GM21526 (cell line): ENCODE measurements at regions not wholly inside any gene's neighbourhood (a gene's known extent, or its start where the extent isn't known, plus 50 kb on each side); places are given as distances from the start of the nearest gene placed in this dataset.
"Not testable (repeated sequence)": the region's sequence is repeated elsewhere in the genome, so short reads cannot be mapped to it uniquely, and the experiment has no call there.

ENCODE experiments used
- ATAC-seq: cut with Tn5 transposase; IDR thresholded peaks from one replicate; pipeline ENCODE4 v1.9.1; 2021; ENCODE audit warnings: moderate library complexity; ENCODE audit not compliant: unreplicated experiment, low FRiP score

DNA sequence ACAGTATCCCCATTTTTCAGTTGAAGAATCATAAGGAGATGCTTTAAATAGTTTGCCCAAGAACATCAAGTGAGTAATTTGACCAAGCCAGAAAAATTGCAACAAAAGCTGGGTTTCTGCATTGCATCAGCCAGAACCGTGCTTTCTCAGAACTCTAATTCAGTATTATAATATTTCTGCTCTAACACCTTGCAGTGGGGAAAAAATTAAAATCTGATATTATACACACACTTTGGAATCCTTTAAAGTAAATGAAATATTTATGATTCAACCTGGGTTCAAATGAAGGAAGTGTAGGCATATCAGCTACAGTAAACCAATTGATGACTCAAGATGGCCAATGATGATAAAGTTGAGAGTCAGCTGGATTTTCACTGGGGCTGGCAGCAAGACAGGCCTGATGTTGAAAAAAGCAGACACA, 387.6 kb upstream of the ZFP42 start:
- ATAC-seq, result no peak

DNA sequence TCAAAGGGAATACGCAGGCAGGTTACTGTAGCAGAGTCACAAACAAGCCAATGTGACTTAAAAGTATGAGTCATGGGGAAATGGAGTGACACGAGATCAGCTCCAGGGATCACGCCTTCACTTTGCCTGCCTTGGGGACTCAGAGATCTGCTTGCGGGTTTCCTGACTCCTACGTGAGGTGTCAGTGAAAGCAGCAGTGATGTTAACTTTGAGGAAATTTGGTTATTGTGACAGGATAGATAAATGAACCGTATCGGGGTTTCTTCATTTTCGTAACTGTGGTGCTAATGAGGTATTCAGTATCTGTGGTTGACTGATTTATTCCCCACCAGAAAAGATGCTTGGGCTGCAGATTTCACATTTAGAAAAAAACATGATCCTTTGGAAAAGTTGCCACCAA, 383.3 kb upstream of the ZFP42 start:
- no peak for ATAC-seq

DNA sequence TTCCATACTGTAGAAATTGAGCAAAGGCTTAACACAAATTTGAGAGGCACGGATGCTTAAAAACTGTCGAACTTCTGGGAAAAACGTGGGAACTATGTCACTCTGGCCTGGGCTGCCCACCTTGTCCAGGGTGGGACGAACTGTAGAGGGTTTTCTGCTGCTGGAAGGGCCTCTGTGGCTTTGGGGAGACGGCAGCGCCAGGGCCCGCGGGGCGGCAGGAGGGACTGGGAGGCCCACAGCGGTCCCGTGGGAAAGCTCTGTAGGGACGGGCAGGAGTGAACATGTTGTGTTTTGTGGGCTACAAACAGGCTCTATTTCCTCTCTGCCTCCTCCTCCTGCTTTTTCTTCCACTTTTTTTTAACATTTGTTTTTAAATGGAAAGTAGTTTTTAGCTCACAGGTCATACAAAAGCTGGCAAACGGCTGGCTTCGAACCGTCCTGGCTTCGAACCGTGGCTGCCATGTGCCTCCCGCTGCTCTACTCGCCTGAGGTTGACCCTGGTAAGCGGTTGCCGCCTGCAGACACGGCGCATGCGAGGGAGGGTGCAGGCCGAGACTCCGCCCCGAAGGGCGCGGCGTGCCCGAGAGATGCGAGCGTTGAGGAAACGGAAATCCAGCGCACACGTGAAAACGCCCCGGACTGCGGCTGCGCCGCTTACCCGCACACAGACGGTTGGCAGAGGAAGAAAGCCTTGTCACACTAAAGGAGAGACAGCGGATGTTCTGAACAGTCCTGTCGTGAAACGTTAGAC, 382.3 kb upstream of the ZFP42 start:
- ATAC-seq, result no peak

DNA sequence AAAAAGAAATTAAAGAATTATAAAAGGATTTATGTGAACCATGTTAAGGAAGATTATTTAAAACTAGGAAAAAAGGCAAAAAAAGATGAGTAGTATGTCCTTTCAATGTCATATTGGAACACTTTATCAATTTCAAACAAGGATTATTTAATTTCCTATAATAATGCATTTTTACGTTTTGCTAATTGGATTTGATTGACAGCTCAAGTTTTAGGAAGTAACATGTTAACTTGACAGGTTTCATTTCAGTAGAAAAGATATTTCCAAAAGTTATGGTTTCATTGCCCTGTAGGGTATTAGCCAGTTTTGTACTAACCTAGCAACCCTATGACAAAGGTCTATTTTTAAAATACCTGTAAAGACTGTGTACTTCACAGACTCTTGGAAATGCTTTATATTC, 379.6 kb upstream of the ZFP42 start:
- no peak for ATAC-seq

DNA sequence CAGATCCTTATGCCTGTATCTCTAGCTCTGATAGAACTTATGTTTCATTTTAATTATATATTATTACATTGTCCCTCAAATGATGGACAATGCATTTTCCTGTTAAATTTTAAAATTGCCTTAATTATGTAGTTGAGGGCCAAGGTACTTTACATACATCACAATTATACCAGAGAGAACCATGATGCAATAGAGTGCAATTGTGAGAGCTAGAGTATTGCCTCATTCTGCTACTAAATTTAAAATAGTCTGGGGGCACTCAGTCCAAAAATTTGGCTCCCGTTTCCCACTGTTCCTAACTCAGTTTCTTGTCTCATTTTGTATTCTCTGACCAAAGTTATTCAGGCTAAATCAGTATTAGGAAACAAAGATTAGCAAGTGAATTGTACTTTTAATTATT, 378.5 kb upstream of the ZFP42 start:
- ATAC-seq, result no peak

DNA sequence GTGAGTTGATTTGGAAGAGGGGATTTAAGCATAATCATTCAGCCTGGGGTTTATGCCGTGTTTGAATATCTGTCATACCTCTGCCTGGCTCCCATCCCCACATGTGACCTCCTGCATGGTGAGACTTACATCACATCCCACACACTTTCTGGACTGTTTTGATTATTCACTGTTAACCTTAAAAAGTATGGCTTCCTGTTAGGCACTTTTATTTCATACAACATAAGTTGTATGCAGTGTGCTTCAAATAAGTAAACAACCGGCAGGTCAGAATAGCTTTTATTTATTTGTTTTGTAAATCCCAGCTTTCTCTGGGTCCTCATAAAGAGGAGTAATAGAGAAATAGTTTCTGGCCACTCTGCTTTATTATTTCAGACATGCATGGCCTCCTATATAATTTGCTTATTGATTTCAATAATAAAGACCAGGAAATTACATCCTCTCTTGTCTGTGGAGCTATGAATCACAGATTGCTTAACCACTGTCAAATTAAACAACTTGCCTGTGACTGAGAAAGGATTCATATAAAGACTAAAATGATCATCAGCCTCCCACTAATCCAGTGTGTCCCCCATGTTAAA, 376.8 kb upstream of the ZFP42 start:
- no peak for ATAC-seq

DNA sequence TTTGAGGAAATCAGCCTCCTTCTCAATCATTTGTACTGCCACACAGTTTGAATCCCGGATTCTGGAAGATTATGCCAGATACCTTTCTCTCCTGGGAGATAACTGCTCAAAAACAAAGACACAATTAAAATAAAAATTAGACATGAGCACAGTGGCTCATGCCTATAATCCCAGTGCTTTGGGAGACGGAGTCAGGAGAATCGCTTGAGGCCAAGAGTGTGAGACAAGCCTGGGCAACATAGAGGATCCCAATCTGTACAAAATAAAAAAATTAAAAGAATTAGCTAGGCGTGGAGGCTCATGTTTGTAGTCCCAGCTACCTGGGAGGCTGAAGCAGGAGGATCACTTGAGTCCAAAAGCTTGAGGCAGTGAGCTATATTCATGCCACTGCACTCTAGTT, 376.3 kb upstream of the ZFP42 start:
- ATAC-seq, result no peak

DNA sequence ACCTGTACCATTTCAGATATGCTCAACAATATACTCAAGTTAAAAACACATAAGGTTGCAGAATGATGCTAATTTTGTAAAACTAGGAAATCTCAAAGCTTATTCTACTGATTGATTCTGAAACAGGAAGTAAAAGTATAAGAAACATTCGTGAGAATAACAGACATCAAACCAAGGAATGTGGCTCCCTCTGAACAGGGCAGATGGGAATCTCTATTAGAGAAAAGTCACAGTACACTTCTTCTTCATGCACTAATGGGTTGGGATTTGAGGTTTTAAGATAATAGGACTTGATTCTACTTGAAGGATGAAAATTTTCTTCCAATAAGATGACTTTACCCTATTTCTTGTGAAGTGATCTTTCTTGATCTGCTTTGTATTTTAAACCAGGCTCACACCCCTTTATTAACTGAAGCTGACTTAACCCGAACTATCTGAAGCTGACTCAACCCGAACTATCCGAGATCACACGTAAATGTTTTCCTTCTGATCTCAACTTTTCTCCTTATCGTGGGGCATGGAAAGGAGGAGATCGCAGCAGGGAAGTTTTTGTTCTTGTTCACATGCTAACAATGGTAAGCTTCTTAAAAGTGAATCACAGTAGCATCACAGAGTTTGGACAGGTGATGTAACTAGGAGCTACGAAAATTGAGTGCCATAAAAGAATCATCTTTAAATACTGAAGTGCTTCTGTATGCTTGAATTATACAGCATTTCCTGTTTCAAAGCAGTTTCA, 363.1 kb upstream of the ZFP42 start:
- ATAC-seq, result no peak

DNA sequence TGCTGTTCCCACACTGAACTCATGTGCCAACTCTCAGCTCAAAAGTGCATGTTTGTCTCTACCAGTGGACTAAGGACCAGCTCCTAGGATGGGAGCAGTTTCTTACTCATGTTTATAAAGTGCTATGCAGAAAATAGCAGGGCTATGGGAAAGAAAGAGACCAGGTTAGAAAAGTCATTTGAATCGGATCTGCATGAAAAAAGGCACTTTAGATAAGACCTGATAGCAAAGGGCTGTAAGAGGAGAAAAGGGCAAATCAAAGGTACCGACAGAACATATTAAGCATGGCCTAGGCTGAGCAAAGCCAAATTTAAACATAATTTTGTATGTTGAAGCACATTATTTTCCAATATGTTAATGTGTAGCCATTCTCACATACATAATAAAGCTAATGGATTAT, 362.3 kb upstream of the ZFP42 start:
- no peak for ATAC-seq

DNA sequence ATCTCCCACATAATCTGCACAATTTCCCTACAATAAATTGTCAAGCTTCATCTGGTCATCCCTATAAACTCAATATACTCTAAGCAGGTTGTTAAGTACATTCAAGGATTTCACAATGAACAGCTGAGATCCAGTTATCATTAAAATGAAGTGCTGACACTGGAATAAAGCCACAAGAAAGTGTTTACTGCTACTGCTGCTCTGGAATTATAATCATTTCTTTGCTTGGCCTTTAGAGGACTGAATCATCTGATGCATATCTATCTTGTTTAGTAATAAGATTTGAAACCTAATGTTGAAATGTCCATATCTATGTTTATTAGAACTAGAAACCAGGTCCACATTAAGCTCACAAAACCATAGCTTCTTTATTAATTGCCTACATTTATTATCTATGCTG, 338.6 kb upstream of the ZFP42 start:
- no peak for ATAC-seq

DNA sequence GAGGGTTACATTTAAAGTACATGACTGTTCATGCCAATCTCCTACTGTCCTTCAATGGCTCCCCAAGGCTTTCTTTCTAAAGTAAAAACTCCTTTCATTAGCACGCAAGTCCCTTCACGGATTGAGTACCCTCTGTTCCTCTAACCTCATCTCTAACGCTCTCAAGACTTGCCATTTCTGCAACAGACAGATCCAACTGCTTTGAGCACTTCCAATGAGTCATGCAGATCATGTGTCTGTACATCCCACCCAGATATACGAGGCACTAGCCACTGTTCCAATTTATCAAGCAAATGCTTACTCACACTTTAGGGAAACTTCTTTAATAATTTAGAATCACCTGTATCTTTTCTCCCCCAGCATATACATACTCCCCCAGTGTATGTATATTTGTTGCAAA, 332.5 kb upstream of the ZFP42 start:
- no peak for ATAC-seq

DNA sequence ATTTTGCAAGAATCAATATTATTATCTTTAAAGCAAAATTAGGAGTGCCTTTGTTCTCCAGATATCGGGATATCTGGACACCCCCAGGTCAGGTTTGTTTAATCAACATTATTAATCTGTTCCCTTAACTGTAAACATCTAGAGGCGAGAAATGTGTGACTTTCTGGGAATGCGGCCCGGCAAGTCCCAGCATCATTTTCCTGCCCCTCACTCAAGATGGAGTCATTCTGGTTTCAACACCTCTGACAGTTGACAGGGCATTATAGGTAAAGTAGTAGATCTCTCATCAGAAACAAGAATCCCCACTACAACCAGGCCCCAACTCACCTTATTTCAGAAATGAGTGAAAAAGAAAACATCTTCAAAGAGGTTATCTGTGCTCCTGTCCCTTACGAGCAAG, 331.6 kb upstream of the ZFP42 start:
- ATAC-seq, result no peak

DNA sequence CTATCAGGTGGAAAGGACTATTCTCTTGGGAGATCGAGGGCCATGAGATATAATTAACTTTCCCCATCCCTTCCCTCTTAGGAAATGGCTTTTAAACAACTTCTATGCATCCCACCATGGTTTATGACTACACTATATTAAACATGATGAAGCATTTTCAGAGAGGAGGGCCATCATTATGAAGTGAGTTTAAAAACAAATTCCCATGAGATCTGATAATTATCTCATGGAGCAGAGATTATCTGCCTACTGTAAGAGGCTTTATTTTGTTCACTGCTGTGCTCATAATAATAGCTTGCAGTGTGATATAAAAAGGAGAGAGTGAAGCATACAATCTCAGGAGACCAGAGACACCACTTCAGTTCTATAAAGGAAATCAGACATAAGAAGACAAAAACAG, 330.5 kb upstream of the ZFP42 start:
- no peak for ATAC-seq

DNA sequence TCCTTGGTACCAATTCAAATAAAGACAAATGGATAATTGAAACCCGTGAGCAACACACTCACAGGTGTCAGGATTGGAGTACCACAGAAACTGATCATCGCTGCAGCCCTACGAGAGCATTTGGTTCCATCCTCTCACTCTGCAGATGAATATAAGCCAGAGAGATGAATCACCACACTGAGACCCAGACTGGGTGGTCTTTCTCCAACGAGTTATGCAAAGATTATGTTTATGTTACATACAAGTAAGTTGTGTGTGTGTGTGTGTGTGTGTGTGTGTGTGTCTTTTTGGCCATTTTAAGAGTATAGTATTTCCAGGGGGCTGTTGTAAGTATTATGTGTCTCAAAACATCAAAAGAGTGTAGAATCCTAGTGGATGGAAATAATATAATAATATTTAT, 329.5 kb upstream of the ZFP42 start:
- ATAC-seq, result no peak

DNA sequence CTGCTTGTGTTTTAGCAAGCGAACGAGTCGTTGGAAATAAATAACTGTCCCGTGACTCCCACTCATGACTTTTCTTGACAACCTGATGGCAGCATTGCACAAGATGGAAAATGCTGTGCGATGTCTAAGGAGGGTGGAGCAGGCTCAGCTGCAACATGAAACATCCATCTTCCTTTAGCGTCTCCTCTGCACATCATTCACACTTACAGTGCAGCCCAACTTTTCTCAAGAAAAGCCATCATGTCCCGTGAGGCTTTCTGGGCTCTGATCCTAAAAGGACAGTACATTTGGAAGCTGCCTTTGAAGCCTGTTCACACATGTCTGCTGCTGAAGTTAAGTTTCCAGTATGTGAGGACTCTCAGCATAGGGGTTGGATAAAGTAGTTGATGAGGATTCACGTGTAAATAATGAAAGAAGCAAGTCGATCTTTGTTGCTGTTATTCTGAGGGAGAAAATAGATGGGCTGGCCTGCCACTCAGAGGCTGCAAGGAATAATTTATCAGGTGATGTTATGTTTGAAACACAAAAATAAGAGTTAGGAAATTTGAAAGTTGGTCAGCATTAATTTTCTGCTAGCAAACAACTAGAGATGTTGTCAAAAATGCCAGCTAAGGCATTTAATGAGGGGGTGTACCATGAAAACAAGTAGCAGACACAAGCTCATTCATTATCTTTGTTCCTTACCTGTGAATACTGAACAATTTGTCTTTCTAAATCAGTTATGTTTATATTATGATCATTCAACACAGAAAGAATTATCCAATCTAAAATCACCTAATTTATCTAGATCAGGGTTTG, 328.7 kb upstream of the ZFP42 start:
- no peak for ATAC-seq

DNA sequence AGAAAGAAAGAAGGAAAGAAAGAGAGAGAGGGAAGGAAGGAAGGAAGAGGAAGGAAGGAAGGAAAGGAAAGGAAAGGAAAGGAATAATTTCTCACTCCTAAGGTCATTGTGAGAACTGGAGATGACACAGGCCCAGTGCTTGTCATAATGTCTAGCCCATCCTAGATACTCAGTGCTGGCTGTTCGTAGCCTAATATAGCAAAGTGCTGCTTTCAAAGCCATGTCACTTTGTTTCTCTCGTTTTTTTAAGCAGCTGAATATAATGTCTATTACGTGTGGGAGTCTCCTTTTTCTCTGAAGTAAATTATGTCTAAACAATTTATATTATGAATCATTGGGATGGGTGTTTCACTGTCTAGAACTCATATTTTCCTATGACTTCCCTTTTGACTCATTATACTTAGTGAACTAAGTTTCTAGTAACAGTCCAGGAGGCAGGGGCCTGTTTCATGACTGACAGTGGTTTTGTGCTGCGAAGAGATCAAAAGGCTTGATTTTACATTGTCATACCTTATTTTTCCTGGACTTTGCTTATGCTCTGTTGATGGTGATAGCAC, 327.0 kb upstream of the ZFP42 start:
- no peak for ATAC-seq

DNA sequence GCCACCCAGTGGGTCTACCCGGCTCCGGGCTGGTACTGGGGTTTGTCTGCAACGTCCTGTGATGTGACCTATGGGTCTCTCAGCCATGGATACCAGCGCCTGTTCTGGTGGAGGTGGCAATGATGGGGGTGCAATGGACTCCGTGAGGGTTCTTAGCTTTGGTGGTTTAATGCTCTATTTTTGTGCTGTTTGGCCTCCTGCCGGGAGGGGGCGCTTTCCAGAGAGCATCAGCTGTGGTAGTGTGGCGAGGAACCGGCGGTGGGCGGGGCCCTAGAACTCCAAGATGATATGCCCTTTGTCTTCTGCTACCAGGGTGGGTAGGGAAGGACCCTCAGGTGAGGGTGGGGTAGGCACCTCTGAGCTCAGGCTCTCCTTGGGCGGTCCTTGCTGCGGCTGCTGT, 324.1 kb upstream of the ZFP42 start:
- not testable (repeated sequence) for ATAC-seq

DNA sequence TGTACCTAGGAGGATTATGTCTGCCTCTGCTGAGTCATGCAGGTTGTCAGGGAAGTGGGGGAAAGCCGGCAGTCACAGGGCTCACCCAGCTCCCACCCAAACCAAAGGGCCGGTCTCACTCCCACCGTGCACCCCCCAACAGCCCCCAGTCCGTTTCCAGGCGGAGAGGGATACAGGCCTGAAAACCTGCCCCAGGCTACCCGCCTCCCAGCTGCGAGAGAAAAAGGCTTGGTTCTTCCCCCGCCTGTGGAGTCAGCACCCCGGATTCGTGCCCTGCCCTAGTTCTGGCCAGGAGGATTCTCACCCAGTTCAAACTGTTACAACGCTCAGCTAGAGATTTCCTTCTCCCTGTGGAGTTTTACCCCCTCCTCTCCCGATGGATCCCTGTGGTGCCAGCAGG, 323.6 kb upstream of the ZFP42 start:
- not testable (repeated sequence) for ATAC-seq

DNA sequence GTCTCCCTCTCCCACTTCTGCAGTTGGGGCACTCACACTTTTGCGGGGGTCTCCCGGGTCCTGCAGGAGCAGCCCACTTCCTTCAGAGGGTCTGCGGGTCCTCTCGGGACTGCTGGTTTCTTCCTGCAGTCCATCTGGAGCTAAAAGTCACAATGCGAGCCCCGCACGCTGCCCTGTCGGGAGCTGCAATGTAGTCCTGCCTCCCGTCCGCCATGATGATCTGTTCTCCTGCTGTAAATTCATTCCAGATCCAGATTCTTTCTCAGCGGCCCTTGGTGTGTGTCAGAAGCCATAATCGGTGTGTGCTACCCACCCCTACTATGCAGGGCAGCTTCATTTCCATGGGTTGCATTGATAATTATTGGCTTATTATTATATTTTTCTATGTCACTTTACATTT, 323.0 kb upstream of the ZFP42 start:
- ATAC-seq, result not testable (repeated sequence)

DNA sequence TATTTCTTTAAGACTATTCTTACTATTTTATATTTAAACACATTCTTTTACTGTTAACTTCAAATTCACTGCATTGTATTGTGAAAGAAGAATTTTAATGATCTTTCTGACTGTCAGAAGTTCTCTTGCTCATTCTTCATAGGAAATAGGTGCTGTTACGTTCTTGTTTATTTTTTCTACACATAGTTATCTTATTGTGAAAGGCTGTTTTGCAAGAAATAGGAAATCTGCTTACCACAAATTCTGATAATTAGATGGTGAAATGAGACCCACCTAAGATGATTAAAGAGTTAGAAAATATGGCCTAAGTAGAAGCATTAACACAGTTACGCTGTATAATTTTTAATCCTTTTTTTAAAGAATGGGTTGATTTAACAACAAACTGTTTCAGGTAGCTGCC, 316.1 kb upstream of the ZFP42 start:
- no peak for ATAC-seq

DNA sequence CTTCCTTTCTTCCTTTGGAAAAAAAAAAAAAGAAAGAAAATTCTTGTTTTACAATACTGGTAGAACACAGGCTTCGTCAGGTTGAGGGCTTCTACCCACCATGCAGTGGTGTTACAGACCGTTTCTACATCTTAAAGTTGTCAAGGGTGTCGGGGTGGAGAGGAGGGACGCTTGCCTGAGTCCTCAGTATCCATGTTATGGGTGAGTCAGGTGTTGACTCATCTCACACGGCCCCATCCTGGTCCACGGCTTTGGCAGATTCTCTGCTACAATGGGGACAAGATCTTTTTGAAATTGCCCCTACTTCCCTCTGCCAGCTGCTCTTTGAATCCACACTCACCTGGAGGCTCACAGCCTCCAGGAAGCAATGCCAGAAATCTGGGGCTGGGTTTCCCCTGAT, 310.3 kb upstream of the ZFP42 start:
- no peak for ATAC-seq
